GM12891 (cell line): ENCODE measurements at regions not wholly inside any gene's neighbourhood (a gene's known extent, or its start where the extent isn't known, plus 50 kb on each side); places are given as distances from the start of the nearest gene placed in this dataset.

Source experiments
- POLR2A ChIP-seq: IDR thresholded peaks from 2 replicates; pipeline ENCODE4 v1.6.1; 2011; ENCODE audit warnings: low read depth, low read length, control low read depth
- POU2F2 ChIP-seq: IDR thresholded peaks from 2 replicates; pipeline ENCODE4 v1.6.1; 2011; ENCODE audit warnings: low read depth, mild to moderate bottlenecking, control low read depth, low read length, moderate library complexity

DNA sequence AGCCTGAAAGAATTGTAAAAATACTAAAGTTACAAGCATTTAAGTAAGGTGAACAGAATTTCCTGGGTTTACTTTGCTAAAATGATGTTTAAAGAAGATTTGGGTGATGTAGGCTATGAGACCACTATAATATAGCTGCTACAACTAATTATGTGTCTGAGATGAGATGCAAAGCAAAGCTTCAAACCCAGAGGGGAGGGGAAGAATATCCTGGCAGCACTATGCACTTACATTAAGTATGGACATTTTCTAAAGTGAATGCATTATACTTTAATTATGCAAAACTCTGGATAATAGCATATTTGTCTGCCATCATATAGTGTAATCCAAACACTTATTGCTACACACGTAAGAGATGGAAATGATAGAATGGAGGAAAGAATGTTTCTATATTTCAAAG, 1003.7 kb downstream of the GALC start:
- TF ChIP-seq POU2F2 (no peak), POLR2A (no peak)
